Heart right ventricle (tissue), 16 donors: ENCODE measurements at regions not wholly inside any gene's neighbourhood (a gene's known extent, or its start where the extent isn't known, plus 50 kb on each side); places are given as distances from the start of the nearest gene placed in this dataset.

Experiments used
- ATAC-seq, 8 donors: fragments of 200-7000 bp; cut with Tn5 transposase; one replicate each; pipeline ENCODE4 v1.9.1; 2020; ENCODE audit warnings: mild to moderate bottlenecking in 8 of 8, moderate library complexity in 8 of 8, moderate number of reproducible peaks in 1 of 8
- DNase-seq, 2 donors: peaks; one replicate each; pipeline ENCODE4 v3.0.0-alpha.2; 2020
- H3K27ac ChIP-seq, 10 donors: fragments of 200-600 bp; sonication (generic) in 2 of 10; one replicate each; pipeline versions ENCODE4 v1.5.0 to v1.8.0; 2020 to 2022; ENCODE audit warnings: mild to moderate bottlenecking in 3 of 10
- H3K27me3 ChIP-seq, 7 donors: fragments of 200-600 bp; one replicate each; pipeline ENCODE4 v1.8.0; 2021 to 2022; ENCODE audit warnings: mild to moderate bottlenecking in 2 of 7
- H3K36me3 ChIP-seq, 9 donors: fragments of 200-600 bp; sonication (generic) in 1 of 9; one replicate each; pipeline versions ENCODE4 v1.5.0 to v1.8.0; 2020 to 2022; ENCODE audit warnings: mild to moderate bottlenecking in 2 of 9
- H3K4me1 ChIP-seq, 9 donors: fragments of 200-600 bp; sonication (generic) in 1 of 9; one replicate each; pipeline versions ENCODE4 v1.5.0 to v1.8.0; 2020 to 2022; ENCODE audit warnings: mild to moderate bottlenecking in 4 of 9
- H3K4me3 ChIP-seq, 10 donors: fragments of 200-600 bp; sonication (generic) in 2 of 10; one replicate each; pipeline versions ENCODE4 v1.5.0 to v1.8.0; 2020 to 2022; ENCODE audit warnings: mild to moderate bottlenecking in 7 of 10, moderate library complexity in 2 of 10
- H3K9me3 ChIP-seq, 11 donors: fragments of 200-600 bp in 10 of 11; sonication (generic) in 2 of 11; one replicate each; pipeline versions ENCODE4 v1.5.0 to v1.8.0; 2013 to 2022; ENCODE audit warnings: mild to moderate bottlenecking in 2 of 11, control low read depth in 1 of 11, moderate library complexity in 1 of 11
- WGBS, 2 donors: extraction: QIAGEN DNeasy Blood & Tissue Kit; methylation state at CpG; one replicate each; pipeline ENCODE4 v1.1.7; 2013; ENCODE audit warnings: inconsistent platforms in 1 of 2; 5-methylcytosine and 5-hydroxymethylcytosine counted together
- intact Hi-C, 10 donors: fragments of 100-400 bp; cut with DNase I; formaldehyde crosslinking; loops; one replicate each; pipeline versions ENCODE4 v1.11.1 to v1.14.2; 2022
- TF ChIP-seq, protein P1 (sequence below), 9 donors: fragments of 200-600 bp; sonication (generic) in 2 of 9; IDR thresholded peaks; one replicate each; pipeline versions ENCODE4 v1.5.0 to v1.8.0; 2021 to 2022; ENCODE audit warnings: antibody characterized with exemption in 9 of 9, mild to moderate bottlenecking in 5 of 9, moderate library complexity in 1 of 9
- donor health status: Arrhythmogenic right ventricular cardiomyopathy.
- donor health status: ischemic (EF 13 %, LVEDD 7.1; RV severe dilation, severe dysfunction).
- donor health status: healthy with polysubstance abuse.
- donor health status: DM: no; HTN: yes; CAD: no.
- donor health status: DM: no; HTN: no; CAD: no.
- donor health status: ischemic (EF 25% LVEDD 6.9; RV normal size, moderate dysfunction).
- donor health status: ischemic (EF 25% LVEDD 5.7; RV mildly dilated, moderate dysfunction).
- donor health status: healthy.
- donor health status: DM: yes; HTN: yes; CAD: no.
- donor health status: Ischemic cardiomyopathy.
- donor health status: ischemic (EF 35%, LVEDD 5.7; RV mildly dilated, moderate dysfunction).
- donor health status: nonischemic (EF 11% LVEDD 7.7; RV severe dilation, severe dysfunction).
- donor health status: DM: yes; HTN: yes; CAD: no.
- donor health status: PGD.
- donor health status: ischemic (EF 29% LVEDD 5.4; RV normal size, mild dysfunction).
- donor health status: nonischemic (EF 23%, LVEDD 6.1; RV moderate dilation, normal function).

- Histone ChIP-seq H3K36me3 (no peaks in the 10 kb centered on the region), H3K9me3 (no peaks in the 10 kb centered on the region), H3K27me3 (peaks cover 0 to 57% (median 29%) of the 10 kb centered on the region in 7 donors), H3K4me1 (peaks cover 0 to 51% (median 26%) of the 10 kb centered on the region in 9 donors), H3K4me3 (no peak overlapping the region), H3K27ac (peak overlapping the region in 1 of 10 donors; percentile 84)
- WGBS, 2 donors, result 48 to 79% methylated on average over 1 of the region's 1 CpG
- TF ChIP-seq, protein P1, sequence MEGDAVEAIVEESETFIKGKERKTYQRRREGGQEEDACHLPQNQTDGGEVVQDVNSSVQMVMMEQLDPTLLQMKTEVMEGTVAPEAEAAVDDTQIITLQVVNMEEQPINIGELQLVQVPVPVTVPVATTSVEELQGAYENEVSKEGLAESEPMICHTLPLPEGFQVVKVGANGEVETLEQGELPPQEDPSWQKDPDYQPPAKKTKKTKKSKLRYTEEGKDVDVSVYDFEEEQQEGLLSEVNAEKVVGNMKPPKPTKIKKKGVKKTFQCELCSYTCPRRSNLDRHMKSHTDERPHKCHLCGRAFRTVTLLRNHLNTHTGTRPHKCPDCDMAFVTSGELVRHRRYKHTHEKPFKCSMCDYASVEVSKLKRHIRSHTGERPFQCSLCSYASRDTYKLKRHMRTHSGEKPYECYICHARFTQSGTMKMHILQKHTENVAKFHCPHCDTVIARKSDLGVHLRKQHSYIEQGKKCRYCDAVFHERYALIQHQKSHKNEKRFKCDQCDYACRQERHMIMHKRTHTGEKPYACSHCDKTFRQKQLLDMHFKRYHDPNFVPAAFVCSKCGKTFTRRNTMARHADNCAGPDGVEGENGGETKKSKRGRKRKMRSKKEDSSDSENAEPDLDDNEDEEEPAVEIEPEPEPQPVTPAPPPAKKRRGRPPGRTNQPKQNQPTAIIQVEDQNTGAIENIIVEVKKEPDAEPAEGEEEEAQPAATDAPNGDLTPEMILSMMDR (IDR thresholded peaks at IDR 0.05), result no peak
- intact Hi-C loops, result loop anchor here in 2 of 10 donors (5.0 kb wide), 3 partner anchors 46 to 116 kb away; no protein-coding TSS in a partner anchor
- DNase-seq (no peak), ATAC-seq (no peak)
Measured at GRCh38 chr11:123361110-123361509, 69.0 kb upstream of the GRAMD1B start.

- WGBS, 2 donors, result 88 to 92% methylated on average over 10 of the region's 10 CpGs
- DNase-seq (no peak), ATAC-seq (no peak)
- Histone ChIP-seq H3K9me3 (no peaks in the 10 kb centered on the region), H3K27me3 (peaks cover 0 to 57% (median 35%) of the 10 kb centered on the region in 7 donors), H3K36me3 (no peaks in the 10 kb centered on the region), H3K4me1 (peaks cover 0 to 47% (median 25%) of the 10 kb centered on the region in 9 donors), H3K27ac (peak overlapping the region in 2 of 10 donors; percentile 27 to 42), H3K4me3 (no peak overlapping the region)
- TF ChIP-seq, protein P1 (IDR thresholded peaks at IDR 0.05), result no peak
- intact Hi-C loops, result loop anchor here in 2 of 10 donors (5.0 kb wide), 3 partner anchors 47 to 117 kb away; no protein-coding TSS in a partner anchor
Measured at GRCh38 chr11:123360267-123360936, 69.7 kb upstream of the GRAMD1B start.

DNA sequence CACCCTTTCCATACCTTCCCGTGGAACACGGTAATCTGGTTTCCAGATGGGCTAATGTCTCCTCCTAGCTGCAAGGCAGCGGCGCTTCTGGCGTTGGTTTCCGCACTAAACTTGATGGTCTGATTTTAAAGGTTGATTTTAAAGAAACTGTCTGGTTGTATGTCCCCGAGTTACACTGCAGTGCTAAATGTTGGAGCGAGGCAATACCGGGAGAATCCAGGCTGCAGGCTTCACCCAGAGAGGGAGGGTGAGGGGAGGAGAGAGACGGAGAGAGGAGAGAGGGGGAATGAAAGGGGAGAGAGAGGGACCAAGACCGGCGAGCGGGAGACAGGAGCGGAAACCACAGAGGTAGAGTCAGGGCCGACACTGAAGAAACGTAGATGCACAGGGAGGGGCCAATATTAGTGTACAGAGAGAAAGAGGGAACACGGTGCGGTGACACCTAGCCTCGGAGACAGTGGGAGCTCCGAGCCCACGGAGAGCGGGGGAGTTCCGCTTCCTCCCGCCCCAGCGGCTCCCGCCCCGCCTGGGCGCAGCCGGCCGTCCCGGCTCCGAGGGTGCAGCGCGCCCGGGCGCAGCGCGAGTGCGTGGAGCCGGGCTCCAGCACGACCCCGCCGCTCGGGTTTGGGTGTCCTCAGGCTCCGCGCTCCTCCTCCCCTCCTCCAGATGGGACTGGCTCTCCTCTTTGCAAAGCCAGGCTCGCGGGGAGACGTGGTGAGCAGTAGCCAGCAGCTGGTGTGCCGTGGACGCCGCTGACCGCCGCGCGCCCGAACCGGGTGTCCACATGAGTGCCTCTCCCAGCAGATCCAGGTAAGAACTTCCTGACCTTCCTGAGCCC, 71.9 kb upstream of the GRAMD1B start:
- intact Hi-C loops, result loop anchor here in 7 of 10 donors (1.0 to 10.0 kb wide), 5 partner anchors 53 to 119 kb away; no protein-coding TSS in a partner anchor
- H3K9me3 ChIP-seq, result no peaks in the 10 kb centered on the region
- peak overlapping the region; percentile 32 to 61 (median 57) for H3K4me3 ChIP-seq
- 0 to 1% methylated on average over 54 to 58 of the region's 58 CpGs for WGBS, 2 donors
- H3K27ac ChIP-seq, result peak overlapping the region; percentile 6 to 81 (median 70)
- H3K36me3 ChIP-seq, result no peaks in the 10 kb centered on the region
- peaks cover 0 to 56% (median 32%) of the 10 kb centered on the region in 7 donors for H3K27me3 ChIP-seq
- peak in 1 of 2 donors; percentile 40 for DNase-seq
- peaks cover 0 to 29% (median 15%) of the 10 kb centered on the region in 9 donors for H3K4me1 ChIP-seq
- TF ChIP-seq, protein P1 (IDR thresholded peaks at IDR 0.05), result peak in 7 of 9 donors; percentile 21 to 57 (median 34)
- peak; percentile 46 to 68 (median 64) for ATAC-seq

DNA sequence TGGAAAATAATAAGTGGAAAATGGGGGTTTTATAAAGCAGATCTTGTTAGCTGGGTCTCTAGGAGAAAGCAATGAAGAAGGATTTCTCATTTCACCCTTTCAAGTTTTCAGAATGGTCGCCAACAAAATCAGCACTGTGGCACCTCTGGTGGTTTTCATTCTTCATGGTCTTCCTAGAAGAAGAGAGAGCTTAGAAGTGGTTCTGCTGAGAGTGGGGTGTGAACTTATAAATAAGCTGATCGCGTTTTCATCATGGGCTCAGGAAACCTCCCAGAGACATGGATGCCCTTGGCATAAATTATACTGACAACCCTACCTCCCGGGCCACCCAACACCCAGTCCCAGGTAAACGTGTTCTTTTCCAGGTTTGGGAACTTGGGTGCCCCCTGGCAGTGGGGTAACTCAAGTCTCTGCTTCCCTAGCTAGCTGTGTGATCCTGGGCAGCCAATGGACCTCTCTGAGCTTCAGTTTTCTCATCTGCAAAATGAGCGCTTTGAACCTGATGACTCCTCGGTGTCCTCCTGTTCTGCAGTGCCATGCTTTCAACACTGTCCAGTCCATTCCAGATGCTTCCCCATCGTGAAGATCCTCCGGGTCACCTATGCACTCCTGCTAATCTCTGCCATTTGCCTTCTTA, 72.6 kb upstream of the GRAMD1B start:
- peaks cover 0 to 21% (median 10%) of the 10 kb centered on the region in 9 donors for H3K4me1 ChIP-seq
- H3K36me3 ChIP-seq, result no peaks in the 10 kb centered on the region
- H3K27ac ChIP-seq, result peak overlapping the region in 7 of 10 donors; percentile 43 to 81 (median 73)
- TF ChIP-seq, protein P1 (IDR thresholded peaks at IDR 0.05), result no peak
- peak overlapping the region in 9 of 10 donors; percentile 32 to 61 (median 58) for H3K4me3 ChIP-seq
- H3K27me3 ChIP-seq, result peaks cover 0 to 60% (median 30%) of the 10 kb centered on the region in 7 donors
- no peak for DNase-seq
- ATAC-seq, result peak in 1 of 8 donors; percentile 3
- intact Hi-C loops, result loop anchor here in 5 of 10 donors (5.0 to 10.0 kb wide), 3 partner anchors 53 to 120 kb away; no protein-coding TSS in a partner anchor
- no peaks in the 10 kb centered on the region for H3K9me3 ChIP-seq
- 58 to 61% methylated on average over 9 of the region's 9 CpGs for WGBS, 2 donors
